HepG2 (cell line): ENCODE measurements at regions not wholly inside any gene's neighbourhood (a gene's known extent, or its start where the extent isn't known, plus 50 kb on each side); places are given as distances from the start of the nearest gene placed in this dataset.

Source experiments
- ATAC-seq: fragments of 200-7000 bp; cut with Tn5 transposase; 3 replicates; pipeline ENCODE4 v1.9.1; 2020; ENCODE audit warnings: mild to moderate bottlenecking, moderate library complexity
- BruUV-seq: library from RNA; stranded (reverse); fragments of 400-500 nt; replicated peaks from 2 replicates; lab custom pipeline; 2021; lab: Mats Ljungman, UMichigan
- CTCF ChIA-PET: fragments of 300-600 bp; formaldehyde crosslinking; extraction: SDS; loops from one replicate; lab custom pipeline; 2021; ENCODE audit warnings: low total read pairs, inconsistent platforms, low intra/inter-chr PET ratio; lab: Yijun Ruan, JAX
- POLR2A ChIA-PET: fragments of 350-600 bp; sonication (Branson Sonifier 250); formaldehyde crosslinking; loops from one replicate; lab custom pipeline; 2020; ENCODE audit warnings: antibody characterized with exemption, inconsistent platforms; lab: Yijun Ruan, JAX
- DNase-seq: peaks from one replicate; pipeline ENCODE4 v3.0.0-alpha.2; 2015; ENCODE audit warnings: low spot score
- FAIRE-seq: peaks from 3 replicates; lab custom pipeline; 2011; peaks lifted over from hg19 to GRCh38; lab: Jason Lieb, UNC
- H2AFZ ChIP-seq: one replicate; pipeline ENCODE4 v1.6.1; 2011; ENCODE audit warnings: low read length, inconsistent platforms
- H3K27ac ChIP-seq: fragments of 300-600 bp; 3 replicates; pipeline ENCODE4 v1.8.0; 2011; ENCODE audit warnings: mixed run types, mild to moderate bottlenecking, mixed read lengths, low read length, inconsistent platforms; ENCODE audit not compliant: insufficient read depth; ENCODE audit errors: extremely low read length
- H3K27me3 ChIP-seq, 2 experiments: fragments of 200-600 bp in 1 of 2; 2 replicates in 1 of 2; 3 replicates in 1 of 2; pipeline versions ENCODE4 v1.6.0 to v1.8.0; 2011; ENCODE audit warnings: low read length in 2 of 2, mild to moderate bottlenecking in 2 of 2, moderate library complexity in 2 of 2, inconsistent platforms in 1 of 2; ENCODE audit not compliant: insufficient read depth in 2 of 2, control insufficient read depth in 1 of 2
- H3K36me3 ChIP-seq, 2 experiments: fragments of 200-600 bp in 1 of 2; replicated peaks in 1 of 2; 2 replicates in 1 of 2; 3 replicates in 1 of 2; pipeline versions ENCODE4 v1.5.1 to v1.8.0; 2011; ENCODE audit warnings: low read length in 2 of 2, inconsistent platforms in 1 of 2; ENCODE audit not compliant: insufficient read depth in 2 of 2, control insufficient read depth in 1 of 2
- H3K4me1 ChIP-seq: 2 replicates; pipeline ENCODE4 v1.5.1; 2012; ENCODE audit warnings: low read length, inconsistent platforms; ENCODE audit not compliant: insufficient read depth
- H3K4me2 ChIP-seq: 2 replicates; pipeline ENCODE4 v1.6.0; 2011; ENCODE audit warnings: low read depth, low read length, inconsistent platforms
- H3K4me3 ChIP-seq, 3 experiments: fragments of 200-600 bp in 1 of 3; sonication (generic), shearing (Covaris generic) in 1 of 3; replicated peaks in 1 of 3; 2 replicates each; pipeline ENCODE4 v1.5.1; 2011 to 2016; ENCODE audit warnings: low read length in 3 of 3, inconsistent platforms in 2 of 3, low read depth in 2 of 3, mild to moderate bottlenecking in 2 of 3, control low read depth in 1 of 3, mixed read lengths in 1 of 3; ENCODE audit not compliant: insufficient read depth in 1 of 3
- H3K79me2 ChIP-seq: one replicate; pipeline ENCODE4 v1.6.1; 2011; ENCODE audit warnings: low read length, inconsistent platforms; ENCODE audit not compliant: insufficient read depth
- H3K9ac ChIP-seq: 2 replicates; pipeline ENCODE4 v1.6.0; 2011; ENCODE audit warnings: mild to moderate bottlenecking, low read depth, low read length, inconsistent platforms; ENCODE audit not compliant: insufficient read depth
- H3K9me3 ChIP-seq: 2 replicates; pipeline ENCODE4 v1.5.1; 2012; ENCODE audit warnings: mild to moderate bottlenecking, low read length
- H4K20me1 ChIP-seq: 2 replicates; pipeline ENCODE4 v1.6.0; 2011; ENCODE audit warnings: inconsistent platforms, mild to moderate bottlenecking, low read length, moderate library complexity; ENCODE audit not compliant: insufficient read depth
- GATA4 ChIP-seq: sonication (generic); IDR thresholded peaks from 2 replicates; pipeline ENCODE4 v1.6.1; 2016; ENCODE audit warnings: antibody characterized with exemption, low read depth, borderline replicate concordance
- GLI4 ChIP-seq: sonication (generic); formaldehyde crosslinking; IDR thresholded peaks from 2 replicates; pipeline ENCODE4 v1.5.1; 2020; ENCODE audit warnings: missing genetic modification reagents, mild to moderate bottlenecking, moderate library complexity, borderline replicate concordance
- IRF2 ChIP-seq: IDR thresholded peaks from 2 replicates; pipeline ENCODE4 v1.6.1; 2018; ENCODE audit warnings: missing genetic modification reagents, missing compliant biosample characterization
- MEIS1 ChIP-seq: sonication (generic); formaldehyde crosslinking; IDR thresholded peaks from 2 replicates; pipeline ENCODE4 v1.9.0; 2021; ENCODE audit warnings: mild to moderate bottlenecking, missing genetic modification reagents, moderate library complexity, borderline replicate concordance
- SCMH1 ChIP-seq: sonication (generic); formaldehyde crosslinking; IDR thresholded peaks from 2 replicates; pipeline ENCODE4 v1.9.0; 2021; ENCODE audit warnings: missing genetic modification reagents, mild to moderate bottlenecking, borderline replicate concordance
- SMAD1 ChIP-seq: sonication (generic); formaldehyde crosslinking; IDR thresholded peaks from 2 replicates; pipeline ENCODE4 v1.4.0; 2020; ENCODE audit warnings: missing genetic modification reagents, low read depth, mild to moderate bottlenecking, borderline replicate concordance
- SOX6 ChIP-seq, 2 experiments: fragments of 450-650 bp in 1 of 2; sonication (generic) in 1 of 2; formaldehyde crosslinking in 1 of 2; IDR thresholded peaks; 2 replicates each; pipeline versions ENCODE4 v1.4.0 to v1.6.1; 2017 to 2020; ENCODE audit warnings: antibody characterized with exemption in 1 of 2, mild to moderate bottlenecking in 1 of 2, missing genetic modification reagents in 1 of 2
- ZMAT5 ChIP-seq: sonication (generic); formaldehyde crosslinking; IDR thresholded peaks from 2 replicates; pipeline ENCODE4 v1.5.0; 2020; ENCODE audit warnings: mild to moderate bottlenecking, low read depth, missing genetic modification reagents, borderline replicate concordance
- ZNF260 ChIP-seq: sonication (generic); formaldehyde crosslinking; IDR thresholded peaks from 2 replicates; pipeline ENCODE4 v1.4.0; 2020; ENCODE audit warnings: missing genetic modification reagents, low read depth, mild to moderate bottlenecking, borderline replicate concordance
- ZNF44 ChIP-seq: sonication (generic); formaldehyde crosslinking; IDR thresholded peaks from 2 replicates; pipeline ENCODE4 v1.5.1; 2020; ENCODE audit warnings: mild to moderate bottlenecking, missing genetic modification reagents
- ZNF530 ChIP-seq: sonication (generic); formaldehyde crosslinking; IDR thresholded peaks from 2 replicates; pipeline ENCODE4 v1.5.0; 2020; ENCODE audit warnings: low read depth, mild to moderate bottlenecking, missing genetic modification reagents
- ZNF564 ChIP-seq: sonication (generic); formaldehyde crosslinking; IDR thresholded peaks from 2 replicates; pipeline ENCODE4 v1.8.1; 2023; ENCODE audit warnings: mild to moderate bottlenecking, missing genetic modification reagents
- in situ Hi-C: cut with HindIII; loops from 2 replicates; pipeline ENCODE4 v1.10.0; 2017; ENCODE audit warnings: low pct_unique_long_range_greater_than_20kb; ENCODE audit not compliant: extremely low pct_ligation_motif_present
- intact Hi-C: fragments of 100-400 bp; cut with micrococcal nuclease; formaldehyde crosslinking; loops from one replicate; pipeline ENCODE4 v1.10.0; 2022; ENCODE audit not compliant: unreplicated experiment
- TF ChIP-seq, protein P1 (sequence below): sonication (generic); formaldehyde crosslinking; IDR thresholded peaks from 2 replicates; pipeline ENCODE4 v1.4.0; 2020; ENCODE audit warnings: mild to moderate bottlenecking, missing genetic modification reagents
- TF ChIP-seq, protein P2 (sequence below): sonication (generic); formaldehyde crosslinking; IDR thresholded peaks from 2 replicates; pipeline ENCODE4 v1.4.0; 2020; ENCODE audit warnings: missing genetic modification reagents, low read depth, mild to moderate bottlenecking, borderline replicate concordance

- BruUV-seq = no TSS peak
- no peaks in the 10 kb centered on the region for H3K4me1 ChIP-seq
- H3K9ac ChIP-seq = no peak overlapping the region
- DNase-seq = no peak
- no peak overlapping the region for H3K27ac ChIP-seq
- H3K9me3 ChIP-seq = peaks cover 10% of the 10 kb centered on the region; the same call in 1 of the 2 replicates
- H4K20me1 ChIP-seq = no peaks in the 10 kb centered on the region
- in situ Hi-C loops (no loop called here), intact Hi-C loops (no loop called here)
- POLR2A ChIA-PET = no interaction called here
- FAIRE-seq = no peak
- H3K36me3 ChIP-seq = no peaks in the 10 kb centered on the region
- TF ChIP-seq ZMAT5 (CRISPR knock-in tag) (no peak), IRF2 (CRISPR knock-in tag) (no peak), GLI4 (no peak), ZNF564 (CRISPR knock-in tag) (no peak), MEIS1 (no peak), SOX6 (IDR thresholded peaks at IDR 0.05) (no peak), SOX6 (CRISPR knock-in tag; IDR thresholded peaks at IDR 0.05) (no peak), ZNF44 (CRISPR knock-in tag) (no peak), GATA4 (no peak), SMAD1 (CRISPR knock-in tag) (no peak), ZNF530 (CRISPR knock-in tag) (no peak), SCMH1 (no peak), ZNF260 (CRISPR knock-in tag) (no peak)
- TF ChIP-seq, protein P1, sequence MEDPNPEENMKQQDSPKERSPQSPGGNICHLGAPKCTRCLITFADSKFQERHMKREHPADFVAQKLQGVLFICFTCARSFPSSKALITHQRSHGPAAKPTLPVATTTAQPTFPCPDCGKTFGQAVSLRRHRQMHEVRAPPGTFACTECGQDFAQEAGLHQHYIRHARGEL = no peak
- TF ChIP-seq, protein P2, sequence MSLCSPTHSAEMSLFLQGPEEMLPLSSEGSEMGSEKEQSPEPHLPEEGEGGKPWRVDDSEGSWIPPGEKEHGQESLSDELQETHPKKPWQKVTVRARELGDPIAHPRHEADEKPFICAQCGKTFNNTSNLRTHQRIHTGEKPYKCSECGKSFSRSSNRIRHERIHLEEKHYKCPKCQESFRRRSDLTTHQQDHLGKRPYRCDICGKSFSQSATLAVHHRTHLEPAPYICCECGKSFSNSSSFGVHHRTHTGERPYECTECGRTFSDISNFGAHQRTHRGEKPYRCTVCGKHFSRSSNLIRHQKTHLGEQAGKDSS (CRISPR knock-in tag) = no peak
- no peaks in the 10 kb centered on the region for H3K79me2 ChIP-seq
- H3K27me3 ChIP-seq = no peaks in the 10 kb centered on the region
- no peak overlapping the region for H3K4me3 ChIP-seq
- H2AFZ ChIP-seq = no peak overlapping the region
- CTCF ChIA-PET = no interaction called here
- ATAC-seq = peak; percentile 25; the same call in 1 of the 3 replicates
- H3K4me2 ChIP-seq = no peak overlapping the region
Observed at GRCh38 chr7:34471844-34472243, 186.2 kb upstream of the NPSR1 start.
